AG04450 (cell line): ENCODE measurements at regions not wholly inside any gene's neighbourhood (a gene's known extent, or its start where the extent isn't known, plus 50 kb on each side); places are given as distances from the start of the nearest gene placed in this dataset.

Experiments used
- CTCF ChIA-PET: fragments of 300-600, 350-600 bp; formaldehyde crosslinking; extraction: SDS; loops from one replicate; lab custom pipeline; 2022; ENCODE audit warnings: antibody characterized with exemption, inconsistent platforms; lab: Charles Lee
- POLR2A ChIA-PET: fragments of 350-600 bp; formaldehyde crosslinking; extraction: SDS; loops from one replicate; lab custom pipeline; 2021; ENCODE audit warnings: antibody characterized with exemption, inconsistent platforms; lab: Yijun Ruan, JAX
- DNase-seq: peaks from one replicate; pipeline ENCODE4 v3.0.0-alpha.2; 2011; ENCODE audit warnings: low read depth, low spot score
- H3K27ac ChIP-seq: one replicate; pipeline ENCODE4 v1.5.1; 2012; ENCODE audit warnings: low read depth, low read length, control low read depth
- H3K27me3 ChIP-seq: one replicate; pipeline ENCODE4 v1.6.0; 2012; ENCODE audit warnings: low read length; ENCODE audit not compliant: control insufficient read depth, insufficient read depth
- H3K4me3 ChIP-seq: 2 replicates; pipeline ENCODE4 v1.5.1; 2011; ENCODE audit warnings: mild to moderate bottlenecking, low read depth, low read length, control low read depth
- H3K9me3 ChIP-seq: 2 replicates; pipeline ENCODE4 v1.5.1; 2012; ENCODE audit warnings: low read length; ENCODE audit not compliant: control insufficient read depth, insufficient read depth
- CTCF ChIP-seq: IDR thresholded peaks from 2 replicates; pipeline ENCODE4 v1.5.1; 2011; ENCODE audit warnings: low read depth, low read length, control low read depth, inconsistent platforms

- no peak overlapping the region for H3K4me3 ChIP-seq
- no peak overlapping the region for H3K27ac ChIP-seq
- CTCF ChIA-PET, result no interaction called here
- TF ChIP-seq CTCF, result no peak
- POLR2A ChIA-PET, result no interaction called here
- H3K9me3 ChIP-seq, result no peaks in the 10 kb centered on the region
- no peak for DNase-seq
- H3K27me3 ChIP-seq, result no peaks in the 10 kb centered on the region
Measured at GRCh38 chr5:119808474-119808873, 179.1 kb downstream of the FAM170A start.

GRCh38 chr5:119810217-119810616 is 180.9 kb downstream of the FAM170A start:
- ChIA-PET CTCF (no interaction called here), POLR2A (no interaction called here)

GRCh38 chr5:119811458-119811857 is 182.1 kb downstream of the FAM170A start:
- no peaks in the 10 kb centered on the region for H3K9me3 ChIP-seq
- no peak overlapping the region for H3K4me3 ChIP-seq
- H3K27ac ChIP-seq, result no peak overlapping the region
- ChIA-PET CTCF (no interaction called here), POLR2A (no interaction called here)
- no peak for TF ChIP-seq CTCF
- no peaks in the 10 kb centered on the region for H3K27me3 ChIP-seq
- DNase-seq, result no peak

More at GRCh38 chr5:119810217-119810616, 180.9 kb downstream of the FAM170A start:
- TF ChIP-seq CTCF, result no peak
- Histone ChIP-seq H3K4me3 (no peak overlapping the region), H3K27me3 (no peaks in the 10 kb centered on the region), H3K9me3 (no peaks in the 10 kb centered on the region), H3K27ac (no peak overlapping the region)
- DNase-seq, result no peak

- Histone ChIP-seq H3K27ac (no peak overlapping the region), H3K4me3 (no peak overlapping the region), H3K9me3 (no peaks in the 10 kb centered on the region), H3K27me3 (no peaks in the 10 kb centered on the region)
- DNase-seq, result no peak
- no peak for TF ChIP-seq CTCF
- ChIA-PET CTCF (no interaction called here), POLR2A (no interaction called here)
Measured at GRCh38 chr5:119814655-119815054, 185.3 kb downstream of the FAM170A start.

GRCh38 chr5:119816055-119816454 is 186.7 kb downstream of the FAM170A start:
- DNase-seq, result no peak
- Histone ChIP-seq H3K9me3 (no peaks in the 10 kb centered on the region), H3K4me3 (no peak overlapping the region), H3K27me3 (no peaks in the 10 kb centered on the region), H3K27ac (no peak overlapping the region)
- POLR2A ChIA-PET, result no interaction called here
- TF ChIP-seq CTCF, result no peak
- CTCF ChIA-PET, result no interaction called here
